RPMI7951 (cell line): ENCODE measurements at regions not wholly inside any gene's neighbourhood (a gene's known extent, or its start where the extent isn't known, plus 50 kb on each side); places are given as distances from the start of the nearest gene placed in this dataset.
"Not testable (repeated sequence)": the region's sequence is repeated elsewhere in the genome, so short reads cannot be mapped to it uniquely, and the experiment has no call there.

ENCODE experiments used
- DNase-seq: peaks from one replicate; pipeline ENCODE4 v3.0.0-alpha.2; 2012; ENCODE audit warnings: low read depth

DNA sequence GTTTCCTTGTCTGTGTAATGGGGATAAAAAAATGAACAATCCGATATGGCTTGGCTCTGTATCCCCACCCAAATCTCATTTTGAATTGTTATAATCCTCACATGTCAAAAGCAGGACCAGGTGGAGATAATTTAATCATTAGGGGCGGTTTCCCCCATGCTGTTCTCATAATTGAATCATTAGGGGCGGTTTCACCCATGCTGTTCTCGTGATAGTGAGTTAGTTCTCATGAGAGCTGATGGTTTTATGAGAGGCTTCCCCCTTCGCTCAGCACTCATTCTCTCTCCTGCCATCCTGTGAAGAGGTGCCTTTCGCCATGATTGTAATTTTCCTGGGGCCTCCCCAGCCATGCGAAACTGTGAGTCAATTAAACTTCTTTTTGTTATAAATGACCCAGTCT lies 633.5 kb downstream of the RAPGEF2 start:
- no peak for DNase-seq

DNA sequence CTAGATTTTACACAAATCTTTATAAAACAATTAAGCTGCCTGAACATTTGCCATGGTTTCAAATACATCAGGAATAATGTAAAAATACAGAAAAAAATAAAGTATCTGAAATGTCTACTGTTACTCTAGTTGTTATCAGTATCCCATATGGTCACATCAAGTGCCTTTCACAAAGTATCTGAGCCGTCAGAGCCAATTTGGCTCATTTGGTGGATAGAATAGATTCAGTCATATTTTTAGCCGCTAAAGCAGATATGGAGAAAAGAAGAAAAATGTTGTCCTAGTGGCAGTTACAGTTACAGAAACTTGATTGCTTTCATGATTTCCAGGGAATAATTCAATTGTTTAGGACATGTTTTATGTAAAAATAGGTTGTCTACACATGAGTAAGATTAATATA lies 641.1 kb downstream of the RAPGEF2 start:
- no peak for DNase-seq

DNA sequence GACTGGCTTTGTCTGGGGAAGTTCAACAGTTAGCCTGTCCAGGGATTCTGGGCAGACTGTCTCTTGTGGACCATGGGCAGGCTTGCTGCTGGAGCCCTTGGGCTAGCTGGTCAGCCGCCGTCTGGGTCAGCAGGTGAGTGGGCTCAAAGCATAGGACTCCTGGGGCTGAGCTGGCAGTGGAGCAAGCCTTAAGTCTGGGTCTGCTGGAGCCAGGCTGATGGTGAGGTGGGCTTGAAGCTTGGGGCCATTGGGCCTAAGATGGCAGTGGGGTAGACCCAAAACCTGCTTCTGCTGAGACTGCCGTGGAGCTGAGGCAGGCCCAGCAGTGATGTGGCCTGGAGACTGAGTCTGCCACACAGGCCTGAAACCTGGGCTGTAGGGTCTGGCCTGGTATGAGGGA lies 645.1 kb downstream of the RAPGEF2 start:
- DNase-seq = no peak

DNA sequence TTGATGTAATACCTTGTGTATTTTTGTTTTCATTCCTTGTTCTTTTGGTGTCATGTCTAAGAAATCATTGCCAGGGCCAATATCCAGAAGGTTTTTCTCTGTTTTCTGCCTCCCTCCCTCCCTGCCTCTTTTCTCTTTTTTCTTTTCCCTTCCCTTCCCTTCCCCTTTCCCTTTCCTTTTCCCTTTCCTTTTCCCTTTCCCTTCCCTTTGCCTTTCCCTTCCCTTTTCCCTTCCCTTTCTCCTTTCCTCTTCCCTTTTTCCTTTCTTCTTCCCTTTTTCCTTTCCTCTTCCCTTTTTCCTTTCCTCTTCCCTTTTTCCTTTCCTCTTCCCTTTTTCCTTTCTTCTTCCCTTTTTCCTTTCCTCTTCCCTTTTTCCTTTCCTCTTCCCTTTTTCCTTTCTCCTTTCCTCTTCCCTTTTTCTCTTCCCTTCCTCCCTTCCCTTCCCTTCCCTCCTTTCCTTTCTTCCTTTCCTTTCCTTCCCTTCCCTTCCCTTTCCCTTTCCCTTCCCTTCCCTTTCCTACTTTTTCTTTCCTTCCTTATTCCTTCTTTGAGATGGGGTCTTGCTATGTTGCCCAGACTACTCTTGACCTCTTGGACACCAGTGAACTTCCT lies 646.1 kb downstream of the RAPGEF2 start:
- DNase-seq = no peak

DNA sequence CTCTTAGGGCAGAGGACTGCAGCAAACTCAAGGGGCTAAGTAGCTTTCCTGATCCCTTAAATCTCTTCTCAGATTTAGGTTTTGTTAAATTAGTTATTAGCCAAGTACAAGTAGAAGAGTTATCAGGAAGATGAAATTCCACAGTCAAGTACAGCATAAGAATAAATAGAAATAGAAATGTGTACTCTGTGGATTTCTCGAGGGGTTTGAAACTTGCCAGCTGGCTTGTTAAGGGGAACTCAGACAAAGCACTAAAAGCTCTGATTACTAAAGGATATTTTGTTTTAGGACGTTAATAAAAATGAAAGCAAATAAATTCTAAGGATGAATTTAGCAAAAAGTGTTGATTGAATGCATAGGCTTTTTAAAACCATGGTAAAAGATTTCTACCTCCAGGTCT lies 654.6 kb downstream of the RAPGEF2 start:
- no peak for DNase-seq

DNA sequence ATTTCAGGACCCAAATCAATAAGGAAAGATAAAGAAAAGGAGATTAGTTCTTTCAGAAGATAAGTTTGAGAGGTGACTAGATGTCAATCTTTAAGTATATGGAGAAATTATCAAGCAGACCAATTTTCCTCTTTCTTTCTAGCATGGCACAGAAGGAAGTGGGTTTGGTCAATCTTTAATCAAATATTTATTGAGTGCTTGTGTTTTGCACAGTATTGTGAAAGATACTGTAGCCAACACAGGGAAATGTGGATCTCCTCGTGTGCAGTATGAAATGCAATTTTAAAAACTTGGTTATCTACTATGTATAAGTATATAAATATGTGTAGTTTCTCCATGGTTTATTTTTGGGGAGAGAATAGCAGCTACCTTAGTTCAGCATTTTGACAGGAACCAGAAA lies 655.2 kb downstream of the RAPGEF2 start:
- DNase-seq = no peak

DNA sequence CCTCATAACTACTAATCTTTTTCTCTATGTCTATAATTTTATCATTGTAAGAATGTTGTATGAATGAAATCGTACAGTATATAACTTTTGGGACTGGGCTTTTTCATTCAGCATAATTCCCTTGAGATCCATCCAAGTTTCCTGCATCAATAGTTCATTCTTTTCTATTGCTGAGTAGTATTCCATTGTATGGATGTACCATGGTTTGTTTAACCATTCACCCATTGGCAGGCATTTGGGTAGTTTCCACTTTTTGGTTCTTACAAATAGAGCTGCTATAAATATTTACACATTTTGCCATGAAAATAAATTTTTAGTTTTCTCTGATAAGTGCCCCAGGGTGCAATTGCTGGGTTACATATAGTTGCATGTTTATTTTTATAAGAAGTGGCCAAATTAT lies 659.8 kb downstream of the RAPGEF2 start:
- DNase-seq = no peak

DNA sequence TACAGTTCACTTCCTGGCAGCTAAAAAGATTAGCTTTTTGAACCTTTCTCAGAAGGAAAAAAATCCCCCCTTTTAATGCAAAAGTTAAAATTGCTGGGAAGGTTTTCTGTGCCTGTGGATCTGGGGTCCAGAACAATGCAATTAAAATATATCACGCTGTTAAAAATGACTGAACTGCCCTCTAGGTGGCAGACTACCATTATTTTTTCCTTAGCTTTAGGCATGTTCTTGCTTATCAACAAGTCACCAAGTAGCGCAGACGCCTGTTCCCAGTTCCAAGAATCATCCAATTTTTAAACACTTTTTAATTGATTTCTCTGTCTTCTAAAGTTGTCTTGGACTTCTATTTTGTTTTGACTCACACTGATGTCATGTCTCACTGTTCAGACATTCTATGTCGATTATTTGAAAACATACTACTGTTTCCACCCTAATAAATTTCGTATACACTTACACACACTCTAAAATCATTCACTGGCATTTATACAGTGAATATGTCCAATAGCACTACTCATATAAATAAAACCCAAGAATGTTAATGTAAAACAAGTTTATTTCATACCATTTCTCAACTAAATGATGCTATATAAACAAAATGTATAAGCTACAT lies 661.6 kb downstream of the RAPGEF2 start:
- peak; percentile 61 for DNase-seq

DNA sequence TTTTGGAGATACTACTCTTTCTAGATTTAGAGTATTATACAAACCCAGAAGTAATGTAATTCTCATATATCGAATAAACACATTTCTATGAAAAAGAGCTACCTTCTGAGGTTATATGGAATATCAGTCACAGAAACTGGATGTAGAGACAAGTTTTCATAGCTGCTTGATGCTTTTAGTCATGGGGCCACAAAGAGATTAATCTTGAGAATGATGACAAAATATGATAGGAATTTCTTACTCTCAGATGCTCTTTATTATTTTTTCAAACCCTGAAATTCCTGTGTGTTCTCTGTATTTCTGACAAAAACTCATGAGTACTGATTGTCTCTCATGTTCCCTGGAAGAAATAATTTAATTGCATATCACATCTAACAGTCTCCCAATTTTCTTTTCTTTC lies 662.5 kb downstream of the RAPGEF2 start:
- no peak for DNase-seq

DNA sequence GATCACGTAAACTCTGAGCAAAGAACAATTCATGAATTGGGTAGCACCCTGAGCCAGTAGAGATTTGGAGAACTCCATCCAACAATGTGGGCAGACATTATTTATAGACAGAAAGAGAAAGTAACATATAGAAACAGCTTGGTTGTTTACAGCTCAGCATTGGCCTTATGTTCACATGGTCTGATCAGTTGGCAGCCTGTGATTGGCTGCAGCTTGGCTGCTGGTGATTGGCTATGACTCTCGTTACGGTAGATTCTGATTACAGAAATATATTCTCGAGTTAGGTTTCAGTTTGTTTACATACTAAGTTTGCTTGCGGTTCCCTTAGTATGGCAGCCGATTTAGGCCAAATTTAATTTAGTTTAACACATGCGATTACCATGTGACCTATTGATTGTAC lies 663.4 kb downstream of the RAPGEF2 start:
- peak; percentile 77 for DNase-seq

DNA sequence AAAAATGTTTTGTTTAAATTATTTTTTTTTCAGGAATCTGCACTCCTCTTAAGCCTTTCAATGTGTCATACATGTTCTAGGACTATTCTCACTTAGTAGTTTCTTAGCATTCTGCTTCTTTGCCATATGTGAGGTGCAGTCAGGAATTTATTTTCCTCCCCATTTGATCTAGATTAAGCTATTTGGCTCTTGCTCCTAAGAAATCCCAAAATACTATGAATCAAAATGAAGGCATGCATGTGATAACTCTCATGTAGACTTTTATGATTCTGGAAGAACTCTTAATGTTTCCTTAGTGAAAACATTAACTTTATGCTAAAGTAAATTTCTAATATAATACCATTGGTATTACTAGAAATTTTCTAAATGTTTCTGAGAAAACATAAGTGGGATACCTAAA lies 664.5 kb downstream of the RAPGEF2 start:
- DNase-seq = no peak

DNA sequence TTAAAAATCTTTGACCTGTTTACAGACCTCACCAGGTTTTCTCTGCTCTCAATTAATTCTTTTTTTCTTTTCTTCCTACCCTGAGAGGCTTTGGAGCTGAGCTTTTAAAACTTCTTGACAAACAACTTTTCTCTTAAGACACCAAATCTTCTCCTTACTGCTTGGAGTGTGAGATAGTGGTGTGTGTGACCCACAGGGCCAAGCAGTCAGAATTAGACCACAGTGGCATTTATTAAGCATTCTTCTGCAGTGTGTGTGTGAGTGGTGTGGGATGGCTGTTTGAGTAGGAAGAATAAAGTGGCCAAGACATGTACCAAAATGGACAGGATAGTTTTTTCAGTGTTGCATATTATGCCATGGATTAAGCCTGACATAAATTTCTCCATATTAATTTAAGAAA lies 665.1 kb downstream of the RAPGEF2 start:
- no peak for DNase-seq

DNA sequence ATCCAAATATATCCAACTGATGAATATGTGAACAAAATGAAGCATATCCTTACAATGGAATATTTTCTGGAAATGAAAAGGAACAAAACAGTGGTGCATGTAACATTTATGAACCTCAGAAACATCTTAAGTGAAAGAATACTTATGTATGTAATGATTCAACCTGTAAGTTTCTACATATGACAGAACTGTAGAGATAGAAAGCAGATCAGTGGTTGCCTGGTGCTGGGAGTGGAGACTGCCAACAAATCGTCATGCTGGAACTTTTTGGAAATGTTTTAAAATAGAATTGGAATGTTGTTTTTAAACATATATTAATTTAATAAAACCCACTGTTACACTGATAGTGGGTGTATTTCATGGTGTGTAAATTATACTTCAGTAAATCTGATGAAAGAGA lies 667.5 kb downstream of the RAPGEF2 start:
- DNase-seq = no peak

DNA sequence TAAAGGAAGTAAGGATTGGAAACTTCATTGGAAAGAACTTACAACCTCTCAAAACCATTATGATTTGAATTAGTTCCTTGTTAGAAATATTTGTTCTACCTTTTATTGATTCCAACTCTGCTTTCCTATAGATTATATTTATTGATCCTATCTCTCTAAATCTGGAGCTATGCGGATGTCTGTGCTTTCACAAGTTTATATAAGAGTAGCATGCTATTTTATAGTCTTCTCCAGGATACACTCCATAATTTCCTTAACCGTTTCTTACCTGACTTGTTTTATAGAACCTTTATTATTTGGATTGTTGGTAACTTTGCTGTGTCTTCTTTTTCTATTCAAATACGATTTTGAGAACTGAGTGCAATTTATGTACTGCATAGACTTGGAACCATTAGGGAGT lies 668.1 kb downstream of the RAPGEF2 start:
- no peak for DNase-seq

DNA sequence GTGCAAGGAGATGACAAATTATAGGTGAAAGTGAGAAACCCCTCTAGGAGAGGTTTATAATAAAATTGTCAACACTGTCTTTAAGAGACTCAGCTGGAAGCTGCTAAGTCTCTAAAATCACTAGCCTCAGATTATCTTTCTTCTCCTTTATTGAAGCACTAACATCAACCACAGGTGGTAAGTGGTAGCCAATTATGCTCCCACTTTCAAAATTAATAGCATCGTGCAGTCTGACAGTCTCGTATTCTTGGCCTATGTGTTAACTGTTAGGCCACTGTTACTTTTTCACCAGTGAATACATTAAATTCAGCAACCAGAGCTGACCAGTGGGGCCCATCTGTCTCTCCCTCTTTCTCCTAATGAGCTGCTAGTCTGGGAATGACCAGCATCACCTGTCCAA lies 674.1 kb downstream of the RAPGEF2 start:
- DNase-seq = no peak

DNA sequence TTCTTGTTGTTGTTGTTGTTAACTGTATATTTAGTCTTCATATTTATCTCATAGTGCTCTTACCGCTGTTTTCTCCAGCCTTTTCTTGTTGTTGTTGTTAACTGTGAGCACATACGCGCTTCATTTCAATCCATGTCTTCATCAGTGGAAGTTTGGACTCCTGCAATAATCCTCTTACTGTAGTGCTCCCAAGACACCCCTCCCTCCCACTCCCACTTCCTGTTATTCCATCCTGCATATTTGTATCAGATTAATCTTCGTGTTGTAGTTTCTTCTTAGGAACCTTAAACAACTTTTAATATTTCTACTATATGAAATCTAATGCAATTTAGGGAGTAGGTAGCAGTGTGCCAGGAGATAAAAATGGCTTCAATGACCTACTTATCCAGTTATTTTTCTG lies 674.8 kb downstream of the RAPGEF2 start:
- DNase-seq = no peak

DNA sequence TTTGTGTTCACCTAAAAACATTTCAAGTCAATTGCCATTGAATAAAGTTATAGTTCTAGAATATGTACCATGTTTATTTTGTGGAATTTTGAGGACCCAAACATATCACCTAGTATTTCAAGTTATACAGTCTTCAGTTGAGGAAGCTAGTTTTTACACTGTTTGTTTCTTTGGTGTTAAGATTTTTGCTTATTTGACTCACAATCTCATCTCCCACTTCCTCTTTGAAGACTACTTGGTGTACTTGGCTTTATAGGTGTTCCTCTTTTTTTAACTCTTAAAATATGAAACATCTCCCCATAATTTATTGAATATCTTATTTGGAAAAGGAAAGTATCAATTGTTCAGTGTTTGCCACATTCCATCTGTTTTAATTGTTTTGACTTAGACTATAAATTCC lies 675.4 kb downstream of the RAPGEF2 start:
- no peak for DNase-seq

DNA sequence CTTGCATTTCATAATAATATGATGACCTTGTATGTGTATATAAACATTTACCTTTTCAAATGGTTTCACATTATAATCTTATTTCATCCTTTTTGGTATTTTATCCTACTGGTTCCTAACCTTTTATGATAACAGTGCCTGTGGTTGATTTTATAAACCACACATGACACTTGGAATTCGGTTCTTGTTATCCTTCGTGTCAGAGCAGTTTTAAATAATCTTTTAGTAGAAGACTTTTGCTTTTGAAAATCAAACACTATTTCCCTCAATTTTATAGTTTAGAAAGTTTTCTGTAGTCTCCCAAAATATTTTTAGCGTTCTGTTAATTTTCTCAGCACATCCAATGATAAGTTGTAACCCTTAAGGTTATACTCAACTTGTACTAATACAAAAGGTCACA lies 676.8 kb downstream of the RAPGEF2 start:
- DNase-seq = no peak

DNA sequence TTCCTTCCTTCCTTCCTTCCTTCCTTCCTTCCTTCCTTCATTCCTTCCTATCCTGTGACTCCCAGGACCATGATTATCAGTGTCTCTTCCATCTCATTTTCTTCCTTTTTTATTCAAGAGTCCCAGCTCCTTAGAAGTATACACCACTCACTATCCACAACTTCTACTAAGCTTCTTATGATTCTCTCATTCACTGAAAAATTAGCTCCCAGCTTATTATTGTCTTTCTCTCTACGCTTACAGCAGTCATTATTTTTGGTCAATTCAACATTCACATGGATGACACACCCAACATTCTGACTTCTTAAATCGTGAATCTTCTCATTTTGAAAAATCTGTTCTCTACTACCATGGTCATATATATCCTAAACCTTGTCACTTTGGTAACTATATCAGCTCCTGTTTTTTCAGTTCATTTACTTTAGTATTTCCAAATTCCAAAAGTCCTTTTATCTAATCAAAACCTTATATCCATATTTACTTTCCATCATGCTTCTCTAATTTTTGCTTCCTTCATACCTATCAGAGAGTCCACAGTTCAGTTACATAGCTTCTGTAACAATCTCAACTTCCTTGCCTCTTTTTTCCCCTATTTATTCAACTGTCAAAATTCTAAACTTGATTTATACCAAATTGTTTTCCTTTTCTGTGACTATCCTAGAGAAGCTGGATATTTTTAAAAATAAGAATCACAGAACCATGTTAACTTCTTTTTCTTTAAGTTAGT lies 677.5 kb downstream of the RAPGEF2 start:
- no peak for DNase-seq

DNA sequence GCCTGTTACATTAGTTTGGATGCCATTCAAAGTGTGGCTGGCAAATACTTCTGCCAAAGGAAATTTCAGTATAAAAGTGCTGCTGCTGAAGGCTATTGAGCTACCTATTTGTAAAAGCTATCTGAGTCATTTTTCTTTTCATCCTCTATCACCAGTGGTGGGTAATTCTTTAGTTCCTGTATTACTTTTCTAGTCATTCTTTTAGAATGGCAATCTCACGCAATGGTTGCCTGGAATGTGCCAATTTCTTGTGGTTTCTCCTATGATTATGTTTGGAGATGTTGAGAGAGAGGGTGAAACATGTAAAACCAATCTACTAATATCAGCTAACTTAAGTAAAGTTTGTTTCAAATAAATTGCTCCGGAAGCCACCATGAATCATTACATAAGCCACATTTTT lies 685.0 kb downstream of the RAPGEF2 start:
- peak; percentile 15 for DNase-seq

DNA sequence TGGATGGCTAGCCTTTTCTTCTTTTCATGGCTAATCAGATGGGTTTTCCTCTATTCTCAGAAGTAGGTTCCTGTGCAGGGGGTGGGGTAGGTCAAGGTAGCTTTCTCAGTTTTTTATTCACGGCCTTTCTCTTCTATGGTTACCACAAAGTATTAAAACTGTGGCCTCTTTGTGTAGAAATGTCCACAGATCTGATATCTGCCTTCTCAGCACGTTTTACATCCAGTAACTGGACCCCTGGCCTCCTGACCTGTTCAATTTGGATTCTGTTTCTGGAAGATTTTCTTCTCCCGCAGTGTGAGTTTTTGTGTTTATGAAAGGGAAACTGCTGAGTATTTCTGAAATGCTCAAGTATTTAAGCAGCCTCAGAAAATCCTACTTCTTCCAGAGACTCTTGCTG lies 688.5 kb downstream of the RAPGEF2 start:
- no peak for DNase-seq

DNA sequence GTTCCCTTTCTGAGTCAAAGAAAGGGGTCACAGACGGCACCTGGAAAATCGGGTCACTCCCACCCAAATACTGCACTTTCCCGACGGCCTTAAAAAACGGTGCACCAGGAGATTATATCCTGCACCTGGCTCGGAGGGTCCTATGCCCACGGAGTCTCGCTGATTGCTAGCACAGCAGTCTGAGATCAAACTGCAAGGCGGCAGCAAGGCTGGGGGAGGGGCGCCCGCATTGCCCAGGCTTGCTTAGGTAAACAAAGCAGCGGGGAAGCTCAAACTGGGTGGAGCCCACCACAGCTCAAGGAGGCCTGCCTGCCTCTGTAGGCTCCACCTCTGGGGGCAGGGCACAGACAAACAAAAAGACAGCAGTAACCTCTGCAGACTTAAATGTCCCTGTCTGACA lies 701.7 kb downstream of the RAPGEF2 start:
- DNase-seq = not testable (repeated sequence)

DNA sequence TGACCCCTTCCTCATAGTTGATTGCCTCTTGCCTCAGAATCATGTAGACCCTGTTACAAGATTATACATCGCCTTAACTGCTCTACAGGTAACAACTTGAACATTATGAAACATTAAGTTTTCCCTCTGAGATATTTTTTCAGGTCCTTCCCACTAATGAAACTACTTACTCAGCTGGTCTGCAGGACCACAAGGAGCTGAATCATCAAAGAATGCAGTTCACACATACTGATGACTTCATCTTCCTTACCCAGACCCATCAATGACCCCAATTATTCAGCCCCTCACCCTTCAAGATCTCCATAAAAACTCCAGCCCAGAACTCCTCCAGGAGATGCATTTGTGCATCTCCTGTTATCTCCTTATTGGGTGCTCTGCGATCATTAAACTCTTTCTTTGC lies 720.9 kb downstream of the RAPGEF2 start:
- DNase-seq = no peak

DNA sequence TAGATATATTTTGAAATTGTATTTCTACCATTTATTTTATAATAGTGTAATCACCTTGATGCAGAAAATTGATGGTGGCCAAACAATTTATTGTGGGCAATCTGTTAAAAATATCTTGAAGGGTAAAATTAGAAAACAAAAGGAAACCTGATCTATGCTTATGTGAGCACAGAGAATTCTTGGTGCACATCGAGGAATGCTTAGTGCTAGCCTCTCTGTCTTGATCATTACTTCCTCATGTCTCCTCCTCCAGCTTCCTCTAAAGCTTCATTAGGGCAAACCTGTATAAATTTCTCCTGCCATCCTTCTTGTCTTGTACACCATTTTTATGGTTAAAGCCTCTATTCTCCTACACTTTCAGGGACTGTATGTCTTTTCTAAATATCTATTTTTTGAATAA lies 725.8 kb downstream of the RAPGEF2 start:
- DNase-seq = no peak
